ENCODE measurements at regions not wholly inside any gene's neighbourhood (a gene's known extent, or its start where the extent isn't known, plus 50 kb on each side); places are given as distances from the start of the nearest gene placed in this dataset.
A peak's percentile ranks its signal among the peaks of the same experiment; 100 is the strongest.
"Not testable (repeated sequence)": the region's sequence is repeated elsewhere in the genome, so short reads cannot be mapped to it uniquely, and the experiment has no call there.

GRCh38 chr2:37773371-37774130 is 102.1 kb upstream of the CDC42EP3 start:
- TF ChIP-seq CTCF (IDR thresholded peaks at IDR 0.05) = no peak
- no peak overlapping the region for H3K4me3 ChIP-seq
- H3K27me3 ChIP-seq = no peaks in the 10 kb centered on the region
- H3K36me3 ChIP-seq = no peaks in the 10 kb centered on the region
- no peak overlapping the region for H3K27ac ChIP-seq
- intact Hi-C loops (cut with DNase I) = no loop called here
- no peaks in the 10 kb centered on the region for H3K9me3 ChIP-seq
- 76% methylated on average over 8 of the region's 8 CpGs for WGBS, 2 donors
- DNase-seq (no peak), ATAC-seq (no peak)
- H3K4me1 ChIP-seq = peaks cover 0 to 26% (median 9%) of the 10 kb centered on the region in 9 donors

DNA sequence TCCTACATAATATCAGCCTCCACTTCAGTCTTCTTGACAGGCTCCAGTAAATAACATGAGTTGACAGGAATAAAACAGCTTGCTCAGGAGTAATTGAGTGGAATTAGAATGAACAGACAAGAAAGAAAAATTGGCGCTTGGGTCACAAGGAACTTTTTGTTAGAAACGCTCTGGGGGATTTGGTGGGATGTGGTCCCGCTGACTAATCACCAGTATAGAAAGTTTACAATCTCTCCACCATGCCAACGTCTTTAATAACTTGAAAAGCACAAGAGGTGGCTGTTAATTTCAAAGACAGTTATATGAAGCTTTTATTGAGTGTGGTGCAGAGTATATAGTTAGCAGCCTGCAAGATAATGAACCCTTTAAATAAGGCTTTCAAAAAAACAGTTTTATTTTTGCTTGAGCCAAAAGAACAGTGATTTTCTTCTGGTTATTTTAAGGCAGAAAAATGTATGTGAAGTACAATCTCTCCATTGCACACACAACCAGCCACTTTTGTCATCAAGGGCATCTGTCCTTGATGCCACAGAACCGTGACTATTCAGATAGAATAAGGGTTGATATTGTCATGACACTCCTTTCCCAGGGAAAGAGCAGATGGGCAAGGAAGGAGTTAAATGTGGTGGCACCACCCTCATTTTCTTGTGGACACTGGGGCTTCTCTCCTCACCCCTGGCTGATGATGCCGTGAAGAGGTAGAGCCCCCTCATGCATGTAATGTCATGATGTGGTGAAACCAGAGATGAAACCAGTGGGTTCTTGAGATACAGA is 102.9 kb upstream of the CDC42EP3 start:
- intact Hi-C loops (cut with DNase I); H3K36me3 ChIP-seq: not testable (repeated sequence)
- H3K4me1 ChIP-seq = peaks cover 0 to 22% (median 7%) of the 10 kb centered on the region in 9 donors

GRCh38 chr2:37774976-37775907 is 103.8 kb upstream of the CDC42EP3 start:
- DNase-seq = no peak
- no peaks in the 10 kb centered on the region for H3K9me3 ChIP-seq
- H3K4me3 ChIP-seq = no peak overlapping the region
- H3K36me3 ChIP-seq = no peaks in the 10 kb centered on the region
- WGBS, 2 donors = 76 to 83% methylated on average over 9 of the region's 9 CpGs
- peaks cover 0 to 22% (median 7%) of the 10 kb centered on the region in 9 donors for H3K4me1 ChIP-seq
- intact Hi-C loops (cut with DNase I) = no loop called here
- no peaks in the 10 kb centered on the region for H3K27me3 ChIP-seq
- H3K27ac ChIP-seq = no peak overlapping the region
- ATAC-seq = no peak
- TF ChIP-seq CTCF (IDR thresholded peaks at IDR 0.05) = no peak

More for the DNA sequence above, 102.9 kb upstream of the CDC42EP3 start:
- H3K4me3 ChIP-seq, ATAC-seq, H3K9me3 ChIP-seq, DNase-seq, H3K27me3 ChIP-seq, H3K27ac ChIP-seq: not testable (repeated sequence)
- WGBS, 2 donors = 82 to 85% methylated on average over 6 of the region's 6 CpGs

GRCh38 chr2:37775908-37776250 is 104.4 kb upstream of the CDC42EP3 start:
- no peaks in the 10 kb centered on the region for H3K27me3 ChIP-seq
- ATAC-seq = peak in 3 of 8 donors; percentile 30 to 61 (median 43)
- no peaks in the 10 kb centered on the region for H3K9me3 ChIP-seq
- WGBS, 2 donors = 20 to 23% methylated on average over 3 of the region's 3 CpGs
- intact Hi-C loops (cut with DNase I) = no loop called here
- no peak for DNase-seq
- H3K27ac ChIP-seq = no peak overlapping the region
- no peak for TF ChIP-seq CTCF (IDR thresholded peaks at IDR 0.05)
- peaks cover 0 to 26% (median 7%) of the 10 kb centered on the region in 9 donors for H3K4me1 ChIP-seq
- H3K36me3 ChIP-seq = no peaks in the 10 kb centered on the region
- H3K4me3 ChIP-seq = no peak overlapping the region

Measured in heart right ventricle (tissue), 16 donors.